Chondrocyte (in vitro differentiated cells): ENCODE measurements at regions not wholly inside any gene's neighbourhood (a gene's known extent, or its start where the extent isn't known, plus 50 kb on each side); places are given as distances from the start of the nearest gene placed in this dataset.

Experiments
- DNase-seq: peaks from one replicate; pipeline ENCODE4 v3.0.0; 2021; ENCODE audit warnings: mixed read lengths, low spot score
- H3K27ac Mint-ChIP-seq: one replicate; pipeline ENCODE4 v1.8.0; 2021; ENCODE audit warnings: mild to moderate bottlenecking, moderate library complexity, mixed read lengths; ENCODE audit not compliant: unreplicated experiment
- H3K27me3 Mint-ChIP-seq: 2 replicates; pipeline ENCODE4 v1.8.0; 2021; ENCODE audit warnings: low read depth, mixed read lengths
- H3K36me3 Mint-ChIP-seq: 2 replicates; pipeline ENCODE4 v1.8.0; 2021; ENCODE audit warnings: low read depth, mixed read lengths
- H3K4me1 Mint-ChIP-seq: 2 replicates; pipeline ENCODE4 v1.8.0; 2021; ENCODE audit warnings: low read depth, mild to moderate bottlenecking, mixed read lengths
- H3K4me3 Mint-ChIP-seq: one replicate; pipeline ENCODE4 v1.8.0; 2021; ENCODE audit warnings: mild to moderate bottlenecking, moderate library complexity, mixed read lengths; ENCODE audit not compliant: unreplicated experiment
- H3K9me3 Mint-ChIP-seq: 2 replicates; pipeline ENCODE4 v1.8.0; 2021; ENCODE audit warnings: low read depth, mixed read lengths
- TF ChIP-seq, protein P1 (sequence below): fragments of 200-600 bp; sonication (generic); IDR thresholded peaks from 2 replicates; pipeline ENCODE4 v1.5.0; 2021; ENCODE audit warnings: antibody characterized with exemption, mild to moderate bottlenecking, moderate library complexity

DNA sequence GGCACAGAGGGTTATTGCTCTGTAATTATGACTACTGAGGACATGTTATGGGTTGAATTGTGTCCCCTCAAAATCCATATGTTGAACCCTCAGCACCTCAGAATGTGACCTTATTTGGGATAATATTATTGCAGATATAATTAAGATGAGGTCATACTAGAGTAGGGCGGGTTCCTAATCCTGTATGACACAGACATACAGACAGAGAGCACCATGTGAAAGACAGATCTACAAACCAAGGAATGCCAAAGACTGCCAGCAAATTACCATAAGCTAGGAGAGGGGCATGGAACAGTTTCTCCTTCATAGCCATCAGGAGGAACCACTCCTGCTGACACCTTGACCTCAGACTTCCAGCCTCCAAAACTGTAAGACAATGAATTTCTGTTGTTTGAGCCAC, 115.2 kb upstream of the OTUD4 start:
- no peaks in the 10 kb centered on the region for H3K9me3 Mint-ChIP-seq
- H3K36me3 Mint-ChIP-seq: no peaks in the 10 kb centered on the region
- peaks cover 7% of the 10 kb centered on the region for H3K4me1 Mint-ChIP-seq
- H3K4me3 Mint-ChIP-seq: no peak overlapping the region
- H3K27ac Mint-ChIP-seq: no peak overlapping the region
- TF ChIP-seq, protein P1, sequence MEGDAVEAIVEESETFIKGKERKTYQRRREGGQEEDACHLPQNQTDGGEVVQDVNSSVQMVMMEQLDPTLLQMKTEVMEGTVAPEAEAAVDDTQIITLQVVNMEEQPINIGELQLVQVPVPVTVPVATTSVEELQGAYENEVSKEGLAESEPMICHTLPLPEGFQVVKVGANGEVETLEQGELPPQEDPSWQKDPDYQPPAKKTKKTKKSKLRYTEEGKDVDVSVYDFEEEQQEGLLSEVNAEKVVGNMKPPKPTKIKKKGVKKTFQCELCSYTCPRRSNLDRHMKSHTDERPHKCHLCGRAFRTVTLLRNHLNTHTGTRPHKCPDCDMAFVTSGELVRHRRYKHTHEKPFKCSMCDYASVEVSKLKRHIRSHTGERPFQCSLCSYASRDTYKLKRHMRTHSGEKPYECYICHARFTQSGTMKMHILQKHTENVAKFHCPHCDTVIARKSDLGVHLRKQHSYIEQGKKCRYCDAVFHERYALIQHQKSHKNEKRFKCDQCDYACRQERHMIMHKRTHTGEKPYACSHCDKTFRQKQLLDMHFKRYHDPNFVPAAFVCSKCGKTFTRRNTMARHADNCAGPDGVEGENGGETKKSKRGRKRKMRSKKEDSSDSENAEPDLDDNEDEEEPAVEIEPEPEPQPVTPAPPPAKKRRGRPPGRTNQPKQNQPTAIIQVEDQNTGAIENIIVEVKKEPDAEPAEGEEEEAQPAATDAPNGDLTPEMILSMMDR: no peak
- peaks cover 1% of the 10 kb centered on the region for H3K27me3 Mint-ChIP-seq
- no peak for DNase-seq

DNA sequence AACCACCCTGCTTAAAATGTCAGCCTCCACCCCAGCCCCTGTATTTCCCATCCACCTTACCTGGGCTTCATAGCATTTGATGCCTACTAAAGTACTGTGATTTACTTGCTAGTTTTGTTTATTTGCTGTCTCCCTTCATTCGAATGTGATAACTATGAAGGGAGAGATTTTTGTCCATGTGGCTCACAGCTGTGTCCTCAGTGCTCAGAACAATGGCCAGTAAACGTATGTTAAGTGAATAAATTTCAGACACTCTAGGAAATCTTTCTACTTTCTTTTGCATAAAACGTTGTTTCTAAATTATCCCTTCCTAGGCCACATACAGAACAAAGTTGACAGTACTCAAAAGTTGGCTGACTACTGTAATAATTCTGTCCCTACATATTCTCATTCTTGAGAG, 114.7 kb upstream of the OTUD4 start:
- H3K4me3 Mint-ChIP-seq: no peak overlapping the region
- DNase-seq: no peak
- no peak overlapping the region for H3K27ac Mint-ChIP-seq
- peaks cover 1% of the 10 kb centered on the region for H3K27me3 Mint-ChIP-seq
- H3K36me3 Mint-ChIP-seq: no peaks in the 10 kb centered on the region
- peaks cover 7% of the 10 kb centered on the region for H3K4me1 Mint-ChIP-seq
- no peaks in the 10 kb centered on the region for H3K9me3 Mint-ChIP-seq
- TF ChIP-seq, protein P1: no peak

DNA sequence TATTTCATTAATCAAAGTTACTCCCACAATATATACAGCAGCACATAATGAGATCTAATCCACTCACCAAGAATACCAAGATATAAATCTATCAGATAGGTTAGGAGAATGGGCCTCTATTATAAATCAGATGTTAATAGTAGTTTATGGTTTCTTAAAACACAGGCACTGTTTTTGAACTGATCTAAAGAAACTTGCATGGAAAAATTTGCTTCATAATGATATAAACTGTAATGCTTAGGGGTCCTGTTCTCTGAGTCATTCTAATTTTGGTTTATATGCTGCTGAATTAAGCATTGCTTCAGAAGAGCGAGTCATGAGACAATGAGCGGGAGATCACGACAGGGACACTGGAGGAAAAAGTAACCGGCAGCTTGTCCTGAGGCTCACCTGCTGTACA, 113.3 kb upstream of the OTUD4 start:
- Mint-ChIP-seq H3K4me1 (peaks cover 5% of the 10 kb centered on the region), H3K4me3 (no peak overlapping the region), H3K9me3 (no peaks in the 10 kb centered on the region), H3K27me3 (peaks cover 1% of the 10 kb centered on the region), H3K27ac (no peak overlapping the region), H3K36me3 (no peaks in the 10 kb centered on the region)
- no peak for DNase-seq
- TF ChIP-seq, protein P1: no peak

DNA sequence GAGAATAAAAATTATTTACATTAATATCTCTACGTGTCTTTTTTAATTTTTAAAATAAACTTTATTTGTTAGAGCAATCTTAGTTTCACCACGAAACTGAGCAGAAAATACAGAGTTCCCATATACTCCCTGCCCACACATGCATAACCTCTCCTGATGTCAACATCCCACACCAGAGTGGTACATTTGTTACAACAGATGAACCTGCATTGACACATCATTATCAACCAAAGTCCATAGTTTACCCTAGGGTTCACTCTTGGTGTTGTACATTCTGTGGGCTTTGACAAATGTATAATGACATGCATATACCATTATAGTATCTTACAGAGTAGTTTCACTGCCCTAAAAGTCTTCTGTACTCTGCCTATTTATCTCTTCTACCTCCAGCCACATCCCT, 110.6 kb upstream of the OTUD4 start:
- Mint-ChIP-seq H3K27ac (no peak overlapping the region), H3K36me3 (no peaks in the 10 kb centered on the region), H3K27me3 (peaks cover 1% of the 10 kb centered on the region), H3K9me3 (no peaks in the 10 kb centered on the region), H3K4me1 (peaks cover 5% of the 10 kb centered on the region), H3K4me3 (no peak overlapping the region)
- no peak for DNase-seq
- TF ChIP-seq, protein P1: no peak

DNA sequence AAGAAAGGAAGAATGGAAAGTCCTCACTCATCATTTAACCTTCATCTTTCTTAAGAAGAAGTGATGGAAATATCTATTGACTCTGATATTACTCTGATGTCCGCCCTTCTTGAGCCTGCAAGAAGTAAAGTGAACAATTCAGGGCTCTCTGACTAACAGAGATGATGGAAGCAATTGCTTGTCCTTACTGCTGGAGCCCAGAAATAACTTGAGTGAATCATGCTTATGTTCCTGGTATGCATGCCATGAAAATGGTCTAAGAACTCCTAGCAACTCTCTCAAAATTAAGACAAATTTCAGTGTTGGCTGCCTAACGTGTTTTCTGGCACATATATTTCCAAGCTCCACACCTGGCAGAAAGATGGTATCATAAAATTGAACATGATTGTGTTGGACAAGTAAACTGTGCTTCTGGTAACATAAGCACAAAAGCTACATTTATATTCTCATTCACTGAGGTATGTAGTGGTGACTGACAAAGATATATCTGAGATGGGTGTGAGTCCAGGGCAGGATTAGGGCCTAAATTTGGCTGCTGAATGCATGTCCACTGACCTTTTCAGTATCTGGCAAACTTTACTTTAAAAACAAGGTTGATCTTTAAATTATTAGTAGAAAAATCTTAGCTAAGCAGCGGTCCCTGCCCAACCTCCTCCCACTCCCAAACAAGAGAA, 109.2 kb upstream of the OTUD4 start:
- Mint-ChIP-seq H3K27me3 (no peaks in the 10 kb centered on the region), H3K4me3 (no peak overlapping the region), H3K27ac (no peak overlapping the region), H3K4me1 (peaks cover 5% of the 10 kb centered on the region), H3K9me3 (no peaks in the 10 kb centered on the region), H3K36me3 (no peaks in the 10 kb centered on the region)
- no peak for DNase-seq
- TF ChIP-seq, protein P1: no peak
